GM19455 (cell line): ENCODE measurements at regions not wholly inside any gene's neighbourhood (a gene's known extent, or its start where the extent isn't known, plus 50 kb on each side); places are given as distances from the start of the nearest gene placed in this dataset.
"Not testable (repeated sequence)": the region's sequence is repeated elsewhere in the genome, so short reads cannot be mapped to it uniquely, and the experiment has no call there.

Source experiments
- ATAC-seq: cut with Tn5 transposase; IDR thresholded peaks from one replicate; pipeline ENCODE4 v1.9.1; 2021; ENCODE audit not compliant: unreplicated experiment

GRCh38 chr10:33039181-33039580, 81.2 kb upstream of the ITGB1 start:
- ATAC-seq: no peak

- ATAC-seq: no peak
These were observed 80.6 kb upstream of the ITGB1 start for GRCh38 chr10:33038672-33039071.

- ATAC-seq: no peak
These were observed 79.7 kb upstream of the ITGB1 start for GRCh38 chr10:33037726-33038125.

- no peak for ATAC-seq
These were observed 78.6 kb upstream of the ITGB1 start for GRCh38 chr10:33036670-33037069.

- ATAC-seq: no peak
These were observed 77.4 kb upstream of the ITGB1 start for GRCh38 chr10:33035411-33035810.

GRCh38 chr10:33034931-33035330, 76.9 kb upstream of the ITGB1 start:
- ATAC-seq: no peak

- ATAC-seq: no peak
These were observed 74.7 kb upstream of the ITGB1 start for GRCh38 chr10:33032654-33033151.

GRCh38 chr10:33031815-33032653, 74.0 kb upstream of the ITGB1 start:
- no peak for ATAC-seq

- no peak for ATAC-seq
These were observed 73.1 kb upstream of the ITGB1 start for GRCh38 chr10:33031171-33031570.

- not testable (repeated sequence) for ATAC-seq
These were observed 70.5 kb upstream of the ITGB1 start for GRCh38 chr10:33028515-33028914.

- no peak for ATAC-seq
These were observed 69.1 kb upstream of the ITGB1 start for GRCh38 chr10:33027088-33027487.

GRCh38 chr10:33026422-33026821, 68.4 kb upstream of the ITGB1 start:
- no peak for ATAC-seq

GRCh38 chr10:33025910-33026309, 67.9 kb upstream of the ITGB1 start:
- ATAC-seq: no peak

GRCh38 chr10:33025039-33025438, 67.0 kb upstream of the ITGB1 start:
- no peak for ATAC-seq

GRCh38 chr10:33022691-33023090, 64.7 kb upstream of the ITGB1 start:
- ATAC-seq: no peak

GRCh38 chr10:33022090-33022489, 64.1 kb upstream of the ITGB1 start:
- ATAC-seq: no peak

- no peak for ATAC-seq
These were observed 59.0 kb upstream of the ITGB1 start for GRCh38 chr10:33016988-33017387.

GRCh38 chr10:33015761-33016547, 57.9 kb upstream of the ITGB1 start:
- ATAC-seq: no peak

GRCh38 chr10:33013331-33013730, 55.3 kb upstream of the ITGB1 start:
- ATAC-seq: not testable (repeated sequence)

- no peak for ATAC-seq
These were observed 54.3 kb upstream of the ITGB1 start for GRCh38 chr10:33012306-33012705.

GRCh38 chr10:33010132-33011037, 52.4 kb upstream of the ITGB1 start:
- no peak for ATAC-seq
